Heart left ventricle (tissue), 13 donors: ENCODE measurements at regions not wholly inside any gene's neighbourhood (a gene's known extent, or its start where the extent isn't known, plus 50 kb on each side); places are given as distances from the start of the nearest gene placed in this dataset.

ENCODE experiments used
- CTCF ChIP-seq, 12 donors: fragments of 200-600 bp; sonication (generic) in 4 of 12; IDR thresholded peaks; one replicate each; pipeline versions ENCODE4 v1.5.0 to v1.8.0; 2018 to 2022; ENCODE audit warnings: antibody characterized with exemption in 12 of 12, mild to moderate bottlenecking in 5 of 12
- POLR2A ChIP-seq, 2 donors: fragments of 450-650 bp; IDR thresholded peaks; one replicate each; pipeline ENCODE4 v1.6.1; 2017; ENCODE audit warnings: antibody characterized with exemption in 2 of 2, mild to moderate bottlenecking in 2 of 2, moderate library complexity in 2 of 2
- donor health status: ischemic (EF 13 %, LVEDD 7.1; RV severe dilation, severe dysfunction).
- donor health status: DM: no; HTN: yes; CAD: no.
- donor health status: DM: no; HTN: no; CAD: no.
- donor health status: ischemic (EF 25% LVEDD 6.9; RV normal size, moderate dysfunction).
- donor health status: ischemic (EF 25% LVEDD 5.7; RV mildly dilated, moderate dysfunction).
- donor health status: ischemic (EF 35%, LVEDD 5.7; RV mildly dilated, moderate dysfunction).
- donor health status: nonischemic (EF 11% LVEDD 7.7; RV severe dilation, severe dysfunction).
- donor health status: DM: yes; HTN: yes; CAD: no.
- donor health status: PGD.
- donor health status: ischemic (EF 29% LVEDD 5.4; RV normal size, mild dysfunction).
- donor health status: nonischemic (EF 23%, LVEDD 6.1; RV moderate dilation, normal function).

- TF ChIP-seq CTCF (IDR thresholded peaks at IDR 0.05): no peak
- TF ChIP-seq POLR2A (IDR thresholded peaks at IDR 0.05): no peak
Measured at GRCh38 chr10:88127766-88128165, 264.3 kb downstream of the PTEN start.
